CD4-positive, alpha-beta memory T cell (primary cell): ENCODE measurements at regions not wholly inside any gene's neighbourhood (a gene's known extent, or its start where the extent isn't known, plus 50 kb on each side); places are given as distances from the start of the nearest gene placed in this dataset.

Experiments
- CTCF ChIA-PET: fragments of 350-600 bp; sonication (Branson Sonifier 250); formaldehyde crosslinking; loops from one replicate; lab custom pipeline; 2021; ENCODE audit warnings: inconsistent platforms; ENCODE audit not compliant: partially characterized antibody; lab: Charles Lee
- POLR2A ChIA-PET: fragments of 350-600 bp; sonication (Branson Sonifier 250); formaldehyde crosslinking; loops from one replicate; lab custom pipeline; 2021; ENCODE audit not compliant: partially characterized antibody; lab: Charles Lee
- DNase-seq, 5 donors: peaks; one replicate each; pipeline versions ENCODE4 v3.0.0 to v3.0.0-alpha.2; 2020 to 2022; ENCODE audit warnings: mixed read lengths in 1 of 5
- H3K27ac ChIP-seq: one replicate; pipeline ENCODE4 v1.7.0; 2013; ENCODE audit warnings: low read depth, low read length
- H3K27me3 ChIP-seq: 2 replicates; pipeline ENCODE4 v1.7.0; 2013; ENCODE audit warnings: mild to moderate bottlenecking, low read length, moderate library complexity; ENCODE audit not compliant: insufficient read depth
- H3K36me3 ChIP-seq: 2 replicates; pipeline ENCODE4 v1.7.0; 2013; ENCODE audit warnings: mild to moderate bottlenecking, low read length, moderate library complexity; ENCODE audit not compliant: insufficient read depth
- H3K4me1 ChIP-seq: 2 replicates; pipeline ENCODE4 v1.7.0; 2013; ENCODE audit warnings: mild to moderate bottlenecking, low read length, moderate library complexity; ENCODE audit not compliant: insufficient read depth
- H3K4me3 ChIP-seq, 2 donors: one replicate each; pipeline ENCODE4 v1.7.0; 2013; ENCODE audit warnings: low read length in 2 of 2, mild to moderate bottlenecking in 1 of 2
- H3K9me3 ChIP-seq, 2 donors: one replicate each; pipeline ENCODE4 v1.7.0; 2013; ENCODE audit warnings: low read length in 2 of 2, control low read depth in 1 of 2; ENCODE audit not compliant: control insufficient read depth in 1 of 2
- H3K27ac Mint-ChIP-seq, 7 donors: one replicate each; pipeline ENCODE4 v1.8.0; 2020 to 2021; ENCODE audit warnings: mixed read lengths in 7 of 7, mild to moderate bottlenecking in 6 of 7, inconsistent platforms in 3 of 7, moderate library complexity in 3 of 7
- H3K27me3 Mint-ChIP-seq, 2 donors: one replicate each; pipeline ENCODE4 v1.8.0; 2020 to 2021; ENCODE audit warnings: mixed read lengths in 2 of 2
- H3K36me3 Mint-ChIP-seq, 2 donors: one replicate each; pipeline ENCODE4 v1.8.0; 2020 to 2021; ENCODE audit warnings: mixed read lengths in 2 of 2, inconsistent platforms in 1 of 2, mild to moderate bottlenecking in 1 of 2
- H3K4me1 Mint-ChIP-seq, 4 donors: one replicate each; pipeline ENCODE4 v1.8.0; 2020 to 2021; ENCODE audit warnings: mixed read lengths in 4 of 4, mild to moderate bottlenecking in 1 of 4
- H3K4me3 Mint-ChIP-seq, 8 donors: one replicate each; pipeline ENCODE4 v1.8.0; 2020 to 2021; ENCODE audit warnings: mixed read lengths in 8 of 8, mild to moderate bottlenecking in 7 of 8, moderate library complexity in 6 of 8, inconsistent platforms in 3 of 8
- H3K9me3 Mint-ChIP-seq, 8 donors: one replicate each; pipeline ENCODE4 v1.8.0; 2020 to 2021; ENCODE audit warnings: mixed read lengths in 8 of 8, mild to moderate bottlenecking in 5 of 8, inconsistent platforms in 3 of 8, moderate library complexity in 1 of 8
- intact Hi-C: fragments of 100-400 bp; cut with micrococcal nuclease; formaldehyde crosslinking; loops from one replicate; pipeline ENCODE4 v1.15.1; 2023

GRCh38 chr11:23391031-23391430 is 530.8 kb upstream of the CCDC179 start:
- no peak overlapping the region for H3K4me3 ChIP-seq
- no peaks in the 10 kb centered on the region for H3K4me1 Mint-ChIP-seq
- H3K4me3 Mint-ChIP-seq: no peak overlapping the region
- no peaks in the 10 kb centered on the region for H3K4me1 ChIP-seq
- H3K27me3 ChIP-seq: no peaks in the 10 kb centered on the region
- no peak overlapping the region for H3K27ac ChIP-seq
- H3K9me3 Mint-ChIP-seq: peaks cover 0 to 5% (median 3%) of the 10 kb centered on the region in 8 donors
- H3K27ac Mint-ChIP-seq: no peak overlapping the region
- no peak for DNase-seq
- H3K9me3 ChIP-seq: peaks cover 0 to 4% of the 10 kb centered on the region in 2 donors
- no peaks in the 10 kb centered on the region for H3K36me3 ChIP-seq
- no peaks in the 10 kb centered on the region for H3K27me3 Mint-ChIP-seq
- H3K36me3 Mint-ChIP-seq: no peaks in the 10 kb centered on the region
- intact Hi-C loops: no loop called here
- ChIA-PET POLR2A (no interaction called here), CTCF (no interaction called here)

GRCh38 chr11:23398052-23398451 is 537.8 kb upstream of the CCDC179 start:
- H3K9me3 ChIP-seq: no peaks in the 10 kb centered on the region
- intact Hi-C loops: no loop called here
- H3K4me1 Mint-ChIP-seq: no peaks in the 10 kb centered on the region
- H3K4me3 Mint-ChIP-seq: no peak overlapping the region
- ChIA-PET POLR2A (no interaction called here), CTCF (no interaction called here)
- H3K4me1 ChIP-seq: no peaks in the 10 kb centered on the region
- H3K4me3 ChIP-seq: no peak overlapping the region
- no peaks in the 10 kb centered on the region for H3K36me3 ChIP-seq
- DNase-seq: no peak
- H3K27me3 ChIP-seq: no peaks in the 10 kb centered on the region
- no peaks in the 10 kb centered on the region for H3K36me3 Mint-ChIP-seq
- no peaks in the 10 kb centered on the region for H3K27me3 Mint-ChIP-seq
- peaks cover under 1 to 11% (median 5%) of the 10 kb centered on the region in 8 donors for H3K9me3 Mint-ChIP-seq
- no peak overlapping the region for H3K27ac ChIP-seq
- no peak overlapping the region for H3K27ac Mint-ChIP-seq

- H3K4me1 Mint-ChIP-seq: no peaks in the 10 kb centered on the region
- ChIA-PET POLR2A (no interaction called here), CTCF (no interaction called here)
- no peak for DNase-seq
- Histone ChIP-seq H3K9me3 (no peaks in the 10 kb centered on the region), H3K27me3 (no peaks in the 10 kb centered on the region), H3K27ac (no peak overlapping the region), H3K4me3 (no peak overlapping the region), H3K36me3 (no peaks in the 10 kb centered on the region), H3K4me1 (no peaks in the 10 kb centered on the region)
- intact Hi-C loops: no loop called here
- peaks cover 4 to 12% (median 10%) of the 10 kb centered on the region in 8 donors for H3K9me3 Mint-ChIP-seq
- no peak overlapping the region for H3K4me3 Mint-ChIP-seq
- no peaks in the 10 kb centered on the region for H3K27me3 Mint-ChIP-seq
- no peak overlapping the region for H3K27ac Mint-ChIP-seq
- no peaks in the 10 kb centered on the region for H3K36me3 Mint-ChIP-seq
These were observed 539.7 kb upstream of the CCDC179 start for GRCh38 chr11:23399995-23400394.

GRCh38 chr11:23403210-23404185 is 543.2 kb upstream of the CCDC179 start:
- Histone ChIP-seq H3K36me3 (no peaks in the 10 kb centered on the region), H3K27ac (no peak overlapping the region), H3K9me3 (no peaks in the 10 kb centered on the region), H3K27me3 (no peaks in the 10 kb centered on the region), H3K4me3 (no peak overlapping the region), H3K4me1 (no peaks in the 10 kb centered on the region)
- Mint-ChIP-seq H3K27me3 (no peaks in the 10 kb centered on the region), H3K9me3 (peaks cover 5 to 25% (median 14%) of the 10 kb centered on the region in 8 donors), H3K4me1 (no peaks in the 10 kb centered on the region), H3K4me3 (no peak overlapping the region), H3K27ac (no peak overlapping the region), H3K36me3 (no peaks in the 10 kb centered on the region)
- intact Hi-C loops: no loop called here
- CTCF ChIA-PET: no interaction called here
- DNase-seq: no peak
- POLR2A ChIA-PET: no interaction called here

- no peaks in the 10 kb centered on the region for H3K9me3 ChIP-seq
- no peak overlapping the region for H3K4me3 ChIP-seq
- H3K4me1 ChIP-seq: no peaks in the 10 kb centered on the region
- Mint-ChIP-seq H3K4me3 (no peak overlapping the region), H3K36me3 (no peaks in the 10 kb centered on the region), H3K9me3 (peaks cover 5 to 30% (median 15%) of the 10 kb centered on the region in 8 donors), H3K4me1 (no peaks in the 10 kb centered on the region), H3K27me3 (no peaks in the 10 kb centered on the region), H3K27ac (no peak overlapping the region)
- no peaks in the 10 kb centered on the region for H3K36me3 ChIP-seq
- intact Hi-C loops: no loop called here
- DNase-seq: no peak
- ChIA-PET CTCF (no interaction called here), POLR2A (no interaction called here)
- no peak overlapping the region for H3K27ac ChIP-seq
- no peaks in the 10 kb centered on the region for H3K27me3 ChIP-seq
These were observed 544.2 kb upstream of the CCDC179 start for GRCh38 chr11:23404225-23405160.

- no peaks in the 10 kb centered on the region for H3K9me3 ChIP-seq
- Mint-ChIP-seq H3K36me3 (peaks cover 0 to 2% of the 10 kb centered on the region in 2 donors), H3K4me3 (no peak overlapping the region), H3K27ac (no peak overlapping the region), H3K4me1 (no peaks in the 10 kb centered on the region), H3K9me3 (peaks cover 7 to 34% (median 17%) of the 10 kb centered on the region in 8 donors), H3K27me3 (no peaks in the 10 kb centered on the region)
- DNase-seq: no peak
- no peak overlapping the region for H3K27ac ChIP-seq
- POLR2A ChIA-PET: no interaction called here
- CTCF ChIA-PET: no interaction called here
- no peaks in the 10 kb centered on the region for H3K36me3 ChIP-seq
- H3K4me1 ChIP-seq: no peaks in the 10 kb centered on the region
- no peak overlapping the region for H3K4me3 ChIP-seq
- intact Hi-C loops: no loop called here
- H3K27me3 ChIP-seq: no peaks in the 10 kb centered on the region
These were observed 545.2 kb upstream of the CCDC179 start for GRCh38 chr11:23405350-23405937.
